ENCODE measurements at regions not wholly inside any gene's neighbourhood (a gene's known extent, or its start where the extent isn't known, plus 50 kb on each side); places are given as distances from the start of the nearest gene placed in this dataset.

DNA sequence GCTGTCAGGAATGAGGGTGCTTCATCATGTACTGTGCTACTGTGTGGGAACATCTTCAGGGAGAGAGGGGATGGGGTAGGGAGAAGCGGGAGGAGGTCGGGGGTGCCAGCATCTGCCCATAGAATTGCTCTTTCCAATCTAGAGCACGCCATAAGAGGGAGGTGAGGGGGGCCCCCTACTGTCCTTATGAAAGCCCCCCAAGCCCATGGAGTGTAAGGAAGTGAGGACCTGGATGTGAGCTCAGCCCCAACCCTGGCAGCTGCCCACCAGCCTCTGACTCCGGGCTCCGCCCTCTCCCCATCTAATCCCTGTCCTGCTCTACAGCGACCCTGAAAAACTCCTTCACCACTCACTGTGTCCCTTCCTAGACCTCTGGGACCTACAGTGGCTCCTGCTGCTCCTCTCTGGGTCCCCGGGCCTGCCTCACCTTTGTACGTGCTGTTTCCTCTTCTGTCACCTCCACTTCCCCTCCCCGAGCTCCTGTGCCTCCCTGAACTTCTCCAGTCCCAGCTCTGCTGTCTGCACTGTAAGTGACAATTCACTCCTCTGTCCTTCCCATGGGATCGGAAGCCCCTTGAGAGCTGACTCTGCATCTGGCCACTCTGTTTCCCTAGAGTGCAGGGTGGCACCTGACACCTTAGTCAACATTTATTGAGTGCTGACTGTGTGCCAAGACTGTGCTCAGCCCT lies 269.4 kb downstream of the PTPRU start:
- no peak for DNase-seq (ENCODE audit: low spot score)

DNA sequence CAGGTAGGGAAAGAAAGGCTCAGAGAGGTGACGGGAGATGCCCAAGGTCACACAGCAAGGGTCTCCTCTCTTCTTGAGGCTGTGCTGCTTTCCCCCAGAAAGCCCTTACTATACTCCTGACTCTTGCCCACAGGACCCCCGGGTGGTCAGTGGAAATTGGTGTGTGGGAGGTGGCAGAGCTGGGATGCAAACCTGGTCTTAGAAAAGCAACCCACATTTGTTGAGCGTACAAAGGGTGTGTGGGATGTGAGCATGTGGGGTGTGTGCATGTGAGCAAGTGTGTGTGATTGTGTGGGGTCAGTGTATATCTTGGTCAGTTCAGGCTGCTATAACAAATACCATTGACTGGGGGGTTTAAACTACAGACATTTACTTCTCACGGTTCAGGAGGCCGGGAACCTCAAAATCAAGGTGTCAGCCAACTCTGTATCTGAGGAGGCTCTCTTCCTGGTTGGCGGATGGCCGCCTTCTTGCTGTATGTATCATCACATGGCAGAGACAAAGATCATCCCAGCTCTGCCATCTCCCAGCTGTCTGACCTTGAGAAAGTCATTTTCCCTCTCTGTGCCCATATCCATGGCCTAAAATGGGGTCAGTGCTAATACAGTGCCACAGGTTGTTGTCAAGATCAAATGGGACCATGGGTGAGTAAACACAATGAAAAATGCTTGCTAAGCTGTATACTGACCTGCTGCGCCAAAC lies 268.5 kb downstream of the PTPRU start:
- no peak for DNase-seq (ENCODE audit: low spot score)

DNA sequence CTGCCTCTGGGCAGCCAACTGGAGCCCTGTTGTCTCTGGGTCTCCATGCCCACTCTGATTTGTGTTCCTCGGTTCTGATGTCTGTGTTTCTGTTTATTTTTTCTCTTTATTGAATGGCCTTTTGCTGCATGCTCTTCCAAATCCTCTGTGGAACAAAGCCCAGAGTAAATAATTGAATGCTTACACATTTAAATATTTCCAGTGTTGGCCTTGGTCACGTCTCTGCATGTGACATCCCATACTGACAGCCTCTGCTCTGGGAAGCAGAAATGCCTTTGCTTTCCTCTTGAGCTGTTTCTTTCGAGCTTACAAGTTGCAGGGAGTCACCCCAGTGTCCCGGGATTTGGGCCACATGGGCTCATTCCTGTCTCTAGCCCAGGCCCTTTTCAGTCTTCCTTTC lies 267.9 kb downstream of the PTPRU start:
- no peak for DNase-seq (ENCODE audit: low spot score)

DNA sequence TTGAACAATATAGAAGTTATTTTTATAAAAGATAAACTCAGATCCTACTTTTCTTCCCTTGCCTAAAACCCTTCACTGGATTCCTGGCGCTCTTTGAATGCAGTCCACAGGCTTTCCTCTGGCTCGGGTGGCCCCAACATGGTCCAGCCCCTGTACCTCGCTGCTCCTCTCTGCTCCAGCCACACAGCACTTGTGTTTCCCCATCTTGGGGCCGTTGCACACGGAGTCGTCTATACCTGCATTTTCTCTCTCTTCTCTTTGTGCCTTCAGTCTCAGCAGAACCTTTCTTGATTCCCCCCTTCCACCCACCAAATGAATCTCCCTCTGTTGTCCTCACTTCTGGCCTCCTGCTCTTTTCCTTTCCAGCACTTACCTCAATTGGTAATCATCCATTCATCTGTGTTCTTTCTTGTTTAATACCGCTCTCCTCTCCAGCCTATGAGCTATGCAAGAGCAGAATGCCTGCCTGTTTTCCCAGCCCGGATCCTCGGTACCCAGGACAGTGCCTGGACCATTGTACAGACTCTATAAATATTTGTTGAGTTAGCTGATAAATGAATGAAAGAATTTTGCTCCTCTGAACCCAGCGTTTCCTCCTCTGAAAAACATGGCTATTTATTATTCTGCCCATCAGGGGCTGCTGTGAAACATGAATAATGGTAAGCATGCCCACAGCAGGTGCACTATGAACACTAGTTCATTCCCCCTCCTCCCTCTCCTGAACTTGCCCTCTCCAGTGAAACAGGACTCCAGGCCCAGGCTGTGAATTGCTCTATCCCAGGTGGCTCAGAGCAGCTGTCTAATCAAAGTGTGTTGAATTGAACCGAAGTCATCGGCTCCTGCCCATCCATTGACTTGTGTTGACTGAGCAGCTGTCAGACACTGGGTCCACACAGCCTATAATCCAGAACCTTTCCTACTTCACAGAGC lies 266.9 kb downstream of the PTPRU start:
- DNase-seq (ENCODE audit: low spot score), result no peak

DNA sequence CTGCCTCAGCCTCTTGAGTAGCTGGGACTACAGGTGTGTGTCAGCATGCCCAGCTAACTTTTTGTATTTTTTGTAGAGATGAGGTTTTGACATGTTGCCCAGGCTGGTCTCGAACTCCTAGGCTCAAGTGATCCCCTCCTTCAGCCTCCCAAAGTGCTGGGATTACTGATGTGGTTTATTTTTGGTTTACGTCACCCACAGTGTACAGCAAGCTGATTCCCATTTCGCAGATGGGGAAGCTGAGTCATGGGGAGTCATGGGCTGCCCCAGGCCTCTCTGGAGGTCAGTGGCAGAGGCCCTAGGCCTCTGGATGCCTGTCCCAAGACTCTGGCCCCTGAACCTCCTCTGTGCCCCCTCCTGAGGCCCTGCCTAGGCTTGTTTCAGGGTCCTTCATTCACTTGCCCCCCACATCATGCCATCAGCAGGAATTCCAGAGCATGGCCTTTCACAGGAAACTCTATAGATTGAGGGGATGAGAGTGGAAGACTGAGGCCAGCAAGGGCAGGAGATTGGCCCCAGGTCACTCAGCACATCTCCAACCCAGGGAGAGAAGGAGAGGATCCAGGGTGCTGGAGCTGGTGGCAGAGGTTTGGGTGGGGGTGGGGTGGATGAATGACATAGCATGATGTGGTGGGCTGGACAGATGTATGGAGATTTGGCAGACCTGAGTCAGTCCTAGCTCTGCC lies 266.0 kb downstream of the PTPRU start:
- no peak for DNase-seq (ENCODE audit: low spot score)

DNA sequence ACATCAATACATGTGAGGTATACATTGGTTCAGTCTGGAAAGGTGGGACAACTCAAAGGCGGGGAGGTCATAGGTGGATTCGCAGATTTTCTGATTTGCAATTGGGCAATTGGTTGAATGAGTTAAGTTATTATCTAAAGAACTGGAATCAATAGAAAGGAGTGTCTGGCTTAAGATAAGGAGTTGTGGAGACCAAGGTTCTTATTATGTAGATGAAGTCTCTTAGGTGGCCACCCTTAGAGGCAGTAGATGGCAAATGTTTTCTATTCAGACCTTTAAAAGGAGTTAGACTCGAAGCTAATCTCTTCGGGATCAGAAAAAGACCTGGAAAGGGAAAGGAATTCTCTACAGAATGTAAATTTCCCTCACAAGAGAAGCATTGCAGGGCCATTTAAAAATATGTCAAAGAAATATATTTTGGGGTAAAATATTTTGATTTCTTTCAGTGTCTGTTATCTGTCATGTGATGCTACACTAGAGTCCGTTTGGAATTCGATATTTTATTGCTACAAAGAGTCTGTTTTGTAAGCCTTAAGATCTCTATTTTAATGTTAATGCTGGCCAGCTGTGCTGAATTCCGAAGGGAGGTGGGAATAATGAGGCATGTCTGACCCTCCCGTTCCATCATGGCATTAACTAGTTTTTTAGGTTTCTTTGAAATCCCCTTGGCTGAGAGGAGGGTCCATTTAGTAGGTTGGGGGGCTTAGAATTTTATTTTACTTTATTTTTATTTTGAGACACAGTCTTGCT lies 265.1 kb downstream of the PTPRU start:
- no peak for DNase-seq (ENCODE audit: low spot score)

DNA sequence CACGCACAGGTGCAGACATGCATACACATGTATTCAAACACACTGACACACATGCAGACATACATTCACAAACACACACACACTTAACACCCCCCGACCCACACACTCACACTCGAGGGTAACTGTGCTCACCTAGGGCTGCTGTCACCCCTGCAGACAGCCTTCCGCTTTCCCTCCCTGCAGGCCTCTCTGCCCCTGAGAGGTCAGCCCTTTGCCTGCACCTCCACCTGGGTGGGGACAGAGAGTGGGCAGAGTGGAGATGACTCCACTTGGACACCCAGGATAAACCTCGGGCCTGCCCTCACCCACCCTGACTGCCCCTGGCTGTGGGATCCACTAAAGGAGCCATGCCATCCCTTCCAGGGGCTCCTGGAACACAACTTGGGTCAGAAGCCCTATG lies 264.3 kb downstream of the PTPRU start:
- DNase-seq (ENCODE audit: low spot score), result no peak

DNA sequence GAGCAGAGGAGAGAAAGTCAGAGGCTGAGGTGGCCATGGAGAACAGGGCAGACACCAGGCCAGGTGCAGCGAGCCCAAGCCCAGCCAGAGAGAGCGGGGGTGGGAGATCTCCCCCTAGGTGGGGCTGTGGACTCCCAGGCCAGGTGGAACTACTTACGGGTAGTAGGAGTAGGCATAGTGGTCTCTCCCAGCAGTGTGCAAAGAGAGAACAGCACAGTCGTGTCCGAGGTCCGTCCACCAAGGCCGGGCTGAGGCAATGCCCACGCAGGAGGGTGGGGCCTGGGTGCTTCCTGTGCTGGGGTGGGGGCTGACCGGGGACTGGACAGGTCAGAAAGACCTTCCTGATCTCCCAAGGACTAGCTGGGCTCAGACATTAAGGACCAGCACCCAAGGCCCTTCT lies 263.7 kb downstream of the PTPRU start:
- DNase-seq (ENCODE audit: low spot score), result no peak

DNA sequence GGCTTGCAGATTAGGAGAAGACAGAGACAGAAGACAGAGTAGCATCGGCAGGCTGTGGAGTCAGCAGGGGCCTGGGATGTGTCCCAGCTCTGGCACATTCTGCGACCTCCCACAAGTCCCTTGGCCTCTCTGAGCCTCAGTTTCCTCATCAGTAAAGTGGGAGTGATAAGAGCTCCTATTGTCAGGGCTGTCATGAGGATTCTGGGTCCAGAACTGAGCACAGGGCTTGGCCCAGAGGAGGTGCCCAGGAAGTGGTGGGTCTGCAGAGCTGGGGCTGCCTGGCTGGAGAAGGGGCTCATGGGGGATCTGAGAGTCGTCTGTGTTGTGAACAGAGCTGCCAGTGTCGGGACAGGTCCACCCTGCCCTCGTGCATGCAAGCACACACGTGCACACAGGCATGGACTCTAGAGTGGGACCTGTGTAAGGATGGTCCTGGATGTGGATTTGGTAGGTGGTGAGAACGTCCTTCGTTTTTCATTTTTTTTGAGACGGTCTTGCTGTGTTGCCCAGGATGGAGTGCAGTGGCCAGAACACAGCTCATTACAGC lies 262.9 kb downstream of the PTPRU start:
- DNase-seq (ENCODE audit: low spot score), result no peak

DNA sequence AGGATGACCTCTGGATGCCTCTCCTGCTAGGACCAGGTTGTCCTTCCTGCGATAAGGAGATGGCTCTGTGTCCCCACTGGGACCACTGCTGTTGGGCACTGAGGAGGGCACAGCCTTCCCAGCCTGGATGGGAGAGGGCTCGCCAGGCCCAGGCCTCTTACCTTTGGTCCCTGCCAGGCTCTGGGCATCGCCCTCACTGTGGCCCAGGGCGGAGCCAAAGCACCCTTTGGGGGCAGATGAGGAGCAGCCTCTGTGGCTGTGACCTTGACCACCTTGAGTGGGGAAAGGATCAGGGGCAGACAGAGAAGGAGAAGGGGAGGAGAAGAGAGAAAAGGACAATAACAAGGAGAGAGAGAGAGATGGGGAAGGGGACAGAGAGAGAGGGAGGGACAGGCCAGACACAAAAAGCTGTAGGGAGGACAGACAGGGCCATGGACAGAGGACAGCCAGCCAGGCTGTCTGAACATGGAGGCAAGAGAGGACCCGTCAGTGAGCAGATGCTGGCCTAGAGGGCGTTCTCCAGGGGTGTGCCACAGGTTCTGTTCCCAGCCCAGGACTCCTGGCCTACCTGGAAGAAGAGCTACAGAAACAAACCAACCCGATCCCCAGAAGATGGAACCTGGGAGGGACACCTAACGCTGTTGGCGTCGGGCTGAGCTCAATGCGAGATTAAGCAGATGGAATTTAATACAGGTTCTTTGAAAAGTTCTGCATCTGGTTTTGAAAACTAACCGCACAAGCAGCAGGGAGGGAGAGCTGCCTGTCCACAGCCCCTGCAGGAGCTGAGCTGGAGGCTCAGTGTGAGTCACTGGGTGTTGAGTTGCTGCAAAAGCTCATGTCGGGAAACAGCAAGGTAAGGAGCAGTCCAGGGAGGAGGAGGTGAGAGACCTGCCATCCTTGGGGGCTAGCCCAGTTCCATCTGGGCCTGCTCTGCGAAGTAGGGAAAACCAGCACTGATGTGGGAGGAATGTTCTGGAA lies 262.1 kb downstream of the PTPRU start:
- DNase-seq (ENCODE audit: low spot score), result no peak

DNA sequence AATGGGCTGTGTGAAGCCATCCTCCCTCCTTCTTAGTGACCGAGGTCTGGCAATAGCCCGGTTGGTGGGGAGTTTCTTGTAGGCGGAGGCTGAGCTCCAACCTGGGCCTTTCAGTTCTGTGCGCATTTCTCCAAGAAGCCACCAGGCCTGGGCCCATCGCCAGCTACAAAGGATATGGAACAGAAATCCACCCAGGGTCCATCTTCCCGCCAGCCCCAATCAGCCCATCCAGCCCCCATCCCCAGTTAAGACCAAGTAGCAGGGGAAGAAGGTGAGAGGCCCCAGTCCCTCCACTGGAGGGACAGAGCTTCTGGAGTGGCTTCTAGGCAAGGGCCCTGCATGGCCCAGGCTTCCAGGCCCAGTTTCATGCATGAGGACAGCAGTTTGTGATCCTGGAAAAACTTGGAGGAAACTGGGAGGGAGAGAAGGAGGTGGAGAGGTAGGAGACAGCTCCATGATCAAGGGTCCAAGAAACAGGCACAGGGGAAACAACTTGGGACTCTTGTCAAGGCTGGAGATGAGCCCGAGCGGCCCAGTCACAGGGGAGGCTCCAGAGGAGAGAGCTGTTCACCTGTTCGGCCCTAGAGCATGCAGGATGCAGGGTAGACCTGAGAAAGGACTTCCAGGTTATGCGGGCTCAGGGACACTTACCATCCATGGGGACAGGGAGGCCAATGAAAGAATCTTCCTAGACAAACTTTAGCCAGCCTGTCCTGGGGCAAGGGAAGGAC lies 261.2 kb downstream of the PTPRU start:
- DNase-seq (ENCODE audit: low spot score), result no peak

DNA sequence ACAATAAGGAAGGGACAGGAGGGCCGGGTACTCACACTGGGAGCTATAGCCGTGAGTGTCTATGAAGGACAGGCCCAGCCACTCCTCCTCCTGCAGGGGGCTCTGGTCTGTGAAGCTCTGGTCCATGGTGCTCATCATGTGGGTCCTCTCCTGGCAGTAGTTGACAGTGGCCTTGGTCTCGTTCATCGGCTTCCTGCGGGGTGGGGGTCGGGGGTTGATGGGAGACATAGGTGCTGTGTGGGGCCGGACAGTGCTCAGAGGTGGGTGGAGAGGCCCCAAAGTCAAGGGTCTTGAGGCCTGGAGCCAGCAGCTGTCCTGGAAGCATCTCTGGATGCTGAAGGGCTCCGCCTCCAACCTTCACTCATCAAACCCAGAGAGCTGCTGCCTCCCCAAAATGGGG lies 260.4 kb downstream of the PTPRU start:
- DNase-seq (ENCODE audit: low spot score), result no peak

DNA sequence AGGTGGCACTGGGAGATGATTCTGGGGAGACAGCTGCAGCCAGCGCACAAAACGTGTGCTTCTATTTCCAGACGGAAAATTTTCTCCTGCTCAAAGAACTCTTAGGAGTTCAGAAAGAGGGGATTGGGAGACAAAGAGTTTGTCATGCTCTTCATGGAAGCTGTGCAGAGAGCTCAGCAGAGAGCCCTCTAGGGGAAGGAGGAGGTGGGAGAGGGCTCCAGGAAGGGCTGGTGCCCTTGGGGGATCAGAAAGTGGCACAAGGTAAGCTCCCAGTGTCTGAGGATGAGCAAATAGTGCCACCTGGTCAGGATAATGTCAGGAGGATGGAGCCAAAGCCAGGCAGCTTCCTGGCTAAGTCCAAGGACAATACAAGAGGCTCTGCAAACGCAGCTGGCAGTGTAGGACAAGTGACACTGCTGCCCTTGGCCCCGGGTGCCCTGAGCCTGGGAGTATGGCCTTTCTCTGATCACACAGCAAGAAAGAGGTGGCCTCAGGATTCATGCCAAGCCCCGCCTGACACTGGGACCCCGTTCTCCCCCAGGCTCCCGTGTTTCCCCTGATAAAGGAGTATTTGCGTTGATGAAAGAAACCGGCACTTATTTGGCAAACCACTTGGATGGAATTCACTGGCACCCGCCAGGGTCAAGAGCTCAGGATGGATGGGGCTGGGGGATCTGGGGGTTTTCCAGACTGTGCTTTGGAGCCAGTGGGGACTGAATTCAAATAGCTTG lies 254.0 kb downstream of the PTPRU start:
- no peak for DNase-seq (ENCODE audit: low spot score)

DNA sequence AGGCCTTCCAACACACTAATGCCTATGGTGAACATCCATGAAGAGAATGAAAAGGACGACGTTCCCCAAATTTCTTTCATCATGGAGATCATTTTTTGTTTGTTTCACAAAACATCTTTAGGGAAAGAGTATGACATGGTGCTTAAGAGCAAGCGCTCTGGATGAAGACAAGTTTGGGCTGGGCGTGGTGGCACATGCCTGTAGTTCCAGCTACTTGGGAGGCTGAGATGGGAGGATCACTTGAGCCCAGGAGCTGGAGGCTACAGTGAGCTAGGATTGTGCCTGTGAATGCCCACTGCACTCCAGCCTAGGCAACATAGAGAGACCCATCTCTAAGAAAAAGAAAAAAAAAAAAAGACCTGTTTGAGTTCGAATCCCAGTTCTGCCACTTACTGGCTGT lies 253.1 kb downstream of the PTPRU start:
- no peak for DNase-seq (ENCODE audit: low spot score)

DNA sequence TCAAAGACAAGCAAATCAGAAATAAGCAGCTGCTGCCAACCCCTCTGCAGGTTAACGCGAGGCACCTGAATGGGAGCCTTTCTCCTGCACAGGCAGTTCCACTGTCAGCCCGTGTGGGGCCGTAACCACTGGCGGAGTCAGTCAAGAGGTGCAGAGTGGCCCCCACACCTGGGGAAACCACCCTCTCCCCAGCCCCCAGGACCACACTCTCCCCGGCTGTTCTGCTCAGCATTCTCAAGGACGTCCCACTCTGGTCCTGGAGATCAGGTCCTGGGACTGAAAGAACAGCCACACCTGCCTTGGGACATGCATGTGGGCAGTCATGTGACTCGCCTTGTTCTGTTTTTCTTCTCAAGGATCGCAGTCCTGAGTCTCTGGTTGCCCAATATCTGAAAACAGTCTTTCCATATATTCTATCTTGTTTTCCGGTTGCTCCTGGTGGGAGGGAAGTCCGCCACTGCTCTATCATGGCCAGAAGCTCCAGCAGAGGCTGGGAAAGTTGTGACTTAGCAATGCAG lies 252.5 kb downstream of the PTPRU start:
- DNase-seq (ENCODE audit: low spot score), result no peak

DNA sequence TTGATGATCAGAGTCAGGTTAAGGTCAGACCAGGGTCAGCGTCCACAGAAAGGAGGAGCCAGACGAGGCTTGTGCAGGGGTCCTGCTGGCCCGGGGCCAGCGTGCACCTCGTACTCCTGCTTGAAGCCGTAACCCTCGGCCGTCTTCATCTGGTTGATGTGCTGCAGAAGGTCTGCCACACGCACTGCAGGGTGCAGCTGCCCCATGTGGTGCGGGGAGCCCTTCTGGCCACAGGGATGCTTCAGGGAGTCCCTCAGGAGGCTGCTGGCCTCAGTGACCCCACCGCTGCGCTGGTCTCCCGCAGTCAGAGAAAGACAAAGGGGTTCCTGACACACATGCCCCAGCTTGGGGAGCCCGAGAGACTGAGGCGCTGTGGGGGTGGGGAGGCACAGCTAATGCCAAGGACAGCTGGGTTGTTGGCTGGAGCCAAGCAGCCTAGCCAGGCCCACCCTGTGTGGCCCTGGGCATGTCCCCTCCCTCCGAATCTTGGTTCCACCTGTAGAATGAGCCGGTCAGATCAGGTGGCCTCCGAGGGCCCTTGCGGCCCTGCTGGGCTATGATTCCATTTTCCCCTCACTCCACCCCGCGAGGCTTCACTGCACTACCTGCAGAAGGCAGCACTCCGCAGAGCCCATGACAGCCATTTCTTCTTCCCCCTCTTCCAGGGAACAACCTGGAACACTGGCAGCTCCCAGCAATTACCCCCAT lies 251.9 kb downstream of the PTPRU start:
- DNase-seq (ENCODE audit: low spot score), result no peak

DNA sequence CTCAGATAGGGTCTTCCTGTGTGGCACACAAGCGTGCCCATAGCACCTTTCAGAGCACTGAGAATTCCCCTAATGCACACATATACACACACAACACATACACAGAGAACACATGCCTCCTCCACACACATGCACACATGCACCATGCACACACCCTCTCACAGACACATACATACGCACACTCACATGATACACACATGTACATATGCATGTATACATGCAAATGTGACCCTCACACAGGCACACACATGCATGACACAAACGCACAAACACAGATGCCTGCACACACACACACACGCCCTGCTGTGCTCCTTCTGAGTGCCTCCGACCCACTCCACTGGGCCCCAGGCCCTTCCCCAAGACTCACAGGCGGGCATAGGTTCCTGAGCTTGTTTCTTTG lies 251.0 kb downstream of the PTPRU start:
- DNase-seq (ENCODE audit: low spot score), result no peak
